Glutamatergic neuron (in vitro differentiated cells): ENCODE measurements at regions not wholly inside any gene's neighbourhood (a gene's known extent, or its start where the extent isn't known, plus 50 kb on each side); places are given as distances from the start of the nearest gene placed in this dataset.
"Not testable (repeated sequence)": the region's sequence is repeated elsewhere in the genome, so short reads cannot be mapped to it uniquely, and the experiment has no call there.

Experiments
- DNase-seq: peaks from one replicate; pipeline ENCODE4 v3.0.0; 2022
- H3K27ac Mint-ChIP-seq: one replicate; pipeline ENCODE4 v1.8.0; 2020; ENCODE audit warnings: mild to moderate bottlenecking, mixed read lengths, inconsistent platforms; ENCODE audit not compliant: unreplicated experiment
- H3K27me3 Mint-ChIP-seq: one replicate; pipeline ENCODE4 v1.8.0; 2020; ENCODE audit warnings: mild to moderate bottlenecking, moderate library complexity, mixed read lengths, inconsistent platforms; ENCODE audit not compliant: unreplicated experiment
- H3K36me3 Mint-ChIP-seq: one replicate; pipeline ENCODE4 v1.8.0; 2020; ENCODE audit warnings: mild to moderate bottlenecking, mixed read lengths, inconsistent platforms; ENCODE audit not compliant: unreplicated experiment
- H3K4me1 Mint-ChIP-seq: one replicate; pipeline ENCODE4 v1.8.0; 2020; ENCODE audit warnings: mild to moderate bottlenecking, low read depth, mixed read lengths, inconsistent platforms; ENCODE audit not compliant: unreplicated experiment
- H3K4me3 Mint-ChIP-seq: one replicate; pipeline ENCODE4 v1.8.0; 2020; ENCODE audit warnings: mild to moderate bottlenecking, mixed read lengths, inconsistent platforms; ENCODE audit not compliant: unreplicated experiment
- H3K9me3 Mint-ChIP-seq: one replicate; pipeline ENCODE4 v1.8.0; 2020; ENCODE audit warnings: mild to moderate bottlenecking, moderate library complexity, mixed read lengths, inconsistent platforms; ENCODE audit not compliant: unreplicated experiment
- TF ChIP-seq, protein P1 (sequence below): fragments of 200-600 bp; sonication (generic); IDR thresholded peaks from one replicate; pipeline ENCODE4 v1.5.0; 2021; ENCODE audit not compliant: partially characterized antibody, unreplicated experiment

DNA sequence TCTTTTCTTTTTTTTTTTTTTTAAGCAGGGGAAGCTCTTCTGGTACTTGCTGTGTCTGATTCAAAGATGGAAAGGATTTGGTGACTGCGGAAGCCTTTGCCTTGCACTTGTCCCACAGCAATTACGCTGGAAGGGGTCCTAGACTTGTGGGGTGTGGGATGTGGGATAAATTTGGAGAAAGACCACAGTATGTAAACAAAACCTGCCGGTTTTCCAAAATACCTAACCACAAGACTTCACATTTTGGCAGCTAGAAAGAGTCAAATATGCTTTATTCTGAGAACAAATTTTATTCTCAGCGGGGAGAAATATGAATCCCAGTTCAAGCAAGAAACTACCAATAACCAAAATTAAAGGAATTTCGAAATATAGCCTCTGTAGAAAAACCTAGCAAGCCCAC is 176.5 kb downstream of the SPRY2 start:
- TF ChIP-seq, protein P1, sequence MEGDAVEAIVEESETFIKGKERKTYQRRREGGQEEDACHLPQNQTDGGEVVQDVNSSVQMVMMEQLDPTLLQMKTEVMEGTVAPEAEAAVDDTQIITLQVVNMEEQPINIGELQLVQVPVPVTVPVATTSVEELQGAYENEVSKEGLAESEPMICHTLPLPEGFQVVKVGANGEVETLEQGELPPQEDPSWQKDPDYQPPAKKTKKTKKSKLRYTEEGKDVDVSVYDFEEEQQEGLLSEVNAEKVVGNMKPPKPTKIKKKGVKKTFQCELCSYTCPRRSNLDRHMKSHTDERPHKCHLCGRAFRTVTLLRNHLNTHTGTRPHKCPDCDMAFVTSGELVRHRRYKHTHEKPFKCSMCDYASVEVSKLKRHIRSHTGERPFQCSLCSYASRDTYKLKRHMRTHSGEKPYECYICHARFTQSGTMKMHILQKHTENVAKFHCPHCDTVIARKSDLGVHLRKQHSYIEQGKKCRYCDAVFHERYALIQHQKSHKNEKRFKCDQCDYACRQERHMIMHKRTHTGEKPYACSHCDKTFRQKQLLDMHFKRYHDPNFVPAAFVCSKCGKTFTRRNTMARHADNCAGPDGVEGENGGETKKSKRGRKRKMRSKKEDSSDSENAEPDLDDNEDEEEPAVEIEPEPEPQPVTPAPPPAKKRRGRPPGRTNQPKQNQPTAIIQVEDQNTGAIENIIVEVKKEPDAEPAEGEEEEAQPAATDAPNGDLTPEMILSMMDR: no peak
- Mint-ChIP-seq H3K27me3 (no peaks in the 10 kb centered on the region), H3K27ac (no peak overlapping the region), H3K4me1 (no peaks in the 10 kb centered on the region), H3K9me3 (peaks cover 4% of the 10 kb centered on the region), H3K4me3 (no peak overlapping the region), H3K36me3 (no peaks in the 10 kb centered on the region)
- DNase-seq: no peak

DNA sequence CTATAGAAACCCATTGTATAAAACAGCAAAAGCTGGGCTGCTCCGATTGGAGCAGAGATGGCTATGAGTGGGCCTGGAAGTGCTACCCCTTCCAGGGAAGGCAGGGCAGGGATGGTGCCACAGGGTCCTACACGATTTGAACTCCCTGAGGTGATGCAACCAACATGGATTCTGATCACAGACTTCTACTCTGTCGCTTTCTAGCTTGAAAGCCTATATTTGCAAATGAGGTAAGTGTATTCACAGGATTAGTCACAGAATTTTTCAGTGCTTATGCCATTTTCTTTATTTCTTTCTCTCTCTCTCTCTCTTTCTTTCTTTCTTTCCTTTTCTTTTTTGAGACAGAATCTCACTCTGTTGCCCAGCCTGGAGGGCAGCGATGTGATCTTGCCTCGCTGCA is 179.0 kb downstream of the SPRY2 start:
- Mint-ChIP-seq H3K9me3 (peaks cover 2% of the 10 kb centered on the region), H3K4me1 (no peaks in the 10 kb centered on the region), H3K4me3 (no peak overlapping the region), H3K36me3 (no peaks in the 10 kb centered on the region), H3K27ac (no peak overlapping the region), H3K27me3 (no peaks in the 10 kb centered on the region)
- no peak for DNase-seq
- TF ChIP-seq, protein P1: no peak

DNA sequence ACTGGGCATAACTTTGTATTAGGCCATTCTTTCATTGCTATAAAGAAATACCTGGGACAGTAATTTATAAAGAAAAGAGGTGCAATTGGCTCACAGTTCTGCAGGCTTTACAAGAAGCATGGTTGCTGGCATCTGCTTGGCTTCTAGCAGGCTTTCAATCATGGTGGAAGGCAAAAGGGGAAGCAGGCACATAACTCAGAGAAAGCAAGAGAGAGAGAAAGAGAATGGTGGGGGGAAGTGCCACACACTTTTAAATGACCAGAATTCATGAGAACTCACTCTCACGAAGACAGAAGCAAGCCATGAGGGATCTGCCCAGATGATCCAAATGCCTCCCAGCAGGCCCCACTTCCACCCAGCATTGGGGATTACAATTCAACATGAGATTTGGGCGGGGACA is 179.7 kb downstream of the SPRY2 start:
- no peaks in the 10 kb centered on the region for H3K4me1 Mint-ChIP-seq
- no peak for DNase-seq
- no peak overlapping the region for H3K4me3 Mint-ChIP-seq
- peaks cover 2% of the 10 kb centered on the region for H3K9me3 Mint-ChIP-seq
- no peak overlapping the region for H3K27ac Mint-ChIP-seq
- H3K27me3 Mint-ChIP-seq: no peaks in the 10 kb centered on the region
- no peaks in the 10 kb centered on the region for H3K36me3 Mint-ChIP-seq
- TF ChIP-seq, protein P1: no peak

DNA sequence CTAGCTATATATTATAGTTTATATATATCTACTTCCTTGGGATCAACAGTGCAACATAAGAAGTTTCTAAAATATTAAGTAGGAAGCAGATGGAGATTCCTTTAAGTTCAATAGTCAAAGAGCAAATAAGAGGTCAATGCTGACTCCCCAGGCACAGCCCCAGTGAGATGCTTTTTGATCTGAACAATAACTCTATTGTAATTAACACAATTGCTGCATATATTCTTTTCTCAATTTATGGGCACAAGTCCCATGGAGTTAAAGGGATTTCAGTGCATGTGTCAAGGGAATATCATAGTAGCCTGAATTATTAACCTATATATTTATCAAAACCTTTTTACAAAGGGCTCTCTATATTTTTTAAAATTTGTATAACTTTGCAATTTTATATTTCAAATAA is 180.8 kb downstream of the SPRY2 start:
- Mint-ChIP-seq H3K9me3 (peaks cover 2% of the 10 kb centered on the region), H3K4me1 (no peaks in the 10 kb centered on the region)
- TF ChIP-seq, protein P1: no peak

DNA sequence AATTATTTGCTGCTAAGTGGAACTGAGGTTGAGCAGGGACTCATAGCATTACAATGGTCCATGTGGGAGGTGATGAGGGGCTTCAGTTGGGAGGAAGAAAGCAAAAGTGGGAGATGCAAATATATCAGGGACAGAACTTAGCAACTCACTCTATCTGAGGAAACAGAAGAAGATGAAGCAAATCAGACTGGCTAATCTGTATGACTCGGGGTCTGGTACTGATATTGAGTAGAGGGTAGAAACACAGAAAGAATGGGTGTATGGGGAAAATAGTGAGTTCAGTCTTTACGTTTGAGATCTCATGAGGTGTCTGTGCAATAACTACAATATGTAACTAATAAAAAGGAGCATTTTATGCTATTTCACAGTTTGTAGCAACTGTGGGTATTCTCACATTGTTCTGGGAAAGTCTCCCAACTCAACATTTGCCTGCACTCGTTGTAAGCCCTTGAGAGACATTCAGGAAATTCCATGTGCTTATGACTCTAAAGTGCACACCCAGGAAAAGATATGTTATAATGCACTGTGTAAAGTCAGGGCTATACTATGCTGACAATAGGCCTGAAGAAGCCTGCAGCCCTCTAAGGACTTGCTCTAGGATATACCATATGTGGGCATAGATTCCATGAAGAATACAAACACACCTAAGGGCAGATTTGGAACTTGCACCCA is 183.5 kb downstream of the SPRY2 start:
- no peak for DNase-seq

More for the DNA sequence above, 180.8 kb downstream of the SPRY2 start:
- H3K36me3 Mint-ChIP-seq: no peaks in the 10 kb centered on the region
- no peaks in the 10 kb centered on the region for H3K27me3 Mint-ChIP-seq
- H3K4me3 Mint-ChIP-seq: no peak overlapping the region
- no peak overlapping the region for H3K27ac Mint-ChIP-seq
- no peak for DNase-seq

DNA sequence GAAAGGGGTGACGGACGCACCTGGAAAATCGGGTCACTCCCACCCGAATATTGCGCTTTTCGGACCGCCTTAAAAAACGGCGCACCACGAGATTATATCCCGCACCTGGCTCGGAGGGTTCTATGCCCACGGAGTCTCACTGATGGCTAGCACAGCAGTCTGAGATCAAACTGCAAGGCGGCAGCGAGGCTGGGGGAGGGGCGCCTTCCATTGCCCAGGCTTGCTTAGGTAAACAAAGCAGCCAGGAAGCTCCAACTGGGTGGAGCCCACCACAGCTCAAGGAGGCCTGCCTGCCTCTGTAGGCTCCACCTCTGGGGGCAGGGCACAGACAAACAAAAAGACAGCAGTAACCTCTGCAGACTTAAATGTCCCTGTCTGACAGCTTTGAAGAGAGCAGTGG is 188.8 kb downstream of the SPRY2 start:
- H3K27ac Mint-ChIP-seq, H3K4me3 Mint-ChIP-seq, H3K4me1 Mint-ChIP-seq, H3K27me3 Mint-ChIP-seq, H3K36me3 Mint-ChIP-seq, H3K9me3 Mint-ChIP-seq, DNase-seq: not testable (repeated sequence)

More for the DNA sequence above, 183.5 kb downstream of the SPRY2 start:
- no peak overlapping the region for H3K4me3 Mint-ChIP-seq
- TF ChIP-seq, protein P1: no peak
- no peaks in the 10 kb centered on the region for H3K27me3 Mint-ChIP-seq
- H3K27ac Mint-ChIP-seq: no peak overlapping the region
- H3K4me1 Mint-ChIP-seq: no peaks in the 10 kb centered on the region
- no peaks in the 10 kb centered on the region for H3K9me3 Mint-ChIP-seq
- no peaks in the 10 kb centered on the region for H3K36me3 Mint-ChIP-seq
